Adrenal gland (tissue), 5 donors: ENCODE measurements at regions not wholly inside any gene's neighbourhood (a gene's known extent, or its start where the extent isn't known, plus 50 kb on each side); places are given as distances from the start of the nearest gene placed in this dataset.

Experiments
- CTCF ChIP-seq, 6 experiments: fragments of 450-650 bp in 4 of 6; fragments of 200-600 bp in 2 of 6; sonication (generic) in 1 of 6; IDR thresholded peaks; 1 replicate in 5 of 6; 2 replicates in 1 of 6; pipeline versions ENCODE4 v1.5.1 to v1.8.0; 2016 to 2021; ENCODE audit warnings: antibody characterized with exemption in 6 of 6, mild to moderate bottlenecking in 2 of 6, moderate library complexity in 1 of 6
- POLR2A ChIP-seq, 2 donors: fragments of 450-650 bp; IDR thresholded peaks; one replicate each; pipeline ENCODE4 v1.6.1; 2017; ENCODE audit warnings: antibody characterized with exemption in 2 of 2, mild to moderate bottlenecking in 2 of 2, moderate library complexity in 1 of 2
- donor health status: DM: no; HTN: no; CAD: no.

- TF ChIP-seq CTCF (IDR thresholded peaks at IDR 0.05) = no peak
- no peak for TF ChIP-seq POLR2A (IDR thresholded peaks at IDR 0.05)
Measured at GRCh38 chr16:86185089-86185488, 286.1 kb downstream of the IRF8 start.
